Caco-2 (cell line): ENCODE measurements at regions not wholly inside any gene's neighbourhood (a gene's known extent, or its start where the extent isn't known, plus 50 kb on each side); places are given as distances from the start of the nearest gene placed in this dataset.

ENCODE experiments used
- BruUV-seq: library from RNA; stranded (reverse); fragments of 400-500 nt; replicated peaks from 2 replicates; lab custom pipeline; 2021; lab: Mats Ljungman, UMichigan
- CTCF ChIA-PET: fragments of 300-600 bp; sonication (Branson Sonifier 250); formaldehyde crosslinking; loops from one replicate; lab custom pipeline; 2022; ENCODE audit warnings: antibody characterized with exemption; lab: Charles Lee
- POLR2A ChIA-PET: fragments of 300-600 bp; sonication (Branson Sonifier 250); formaldehyde crosslinking; loops from one replicate; lab custom pipeline; 2022; ENCODE audit warnings: antibody characterized with exemption; lab: Charles Lee
- DNase-seq, 2 experiments: peaks; one replicate each; pipeline versions ENCODE4 v3.0.0 to v3.0.0-alpha.2; 2020 to 2022
- H3K27me3 ChIP-seq: replicated peaks from 2 replicates; pipeline ENCODE4 v1.6.0; 2011; ENCODE audit warnings: low read length; ENCODE audit not compliant: control insufficient read depth, insufficient read depth
- H3K36me3 ChIP-seq: 2 replicates; pipeline ENCODE4 v1.5.1; 2011; ENCODE audit warnings: low read length; ENCODE audit not compliant: control insufficient read depth, insufficient read depth
- H3K4me1 ChIP-seq: fragments of 250-450 bp; sonication (Bioruptor Pico); 2 replicates; pipeline ENCODE4 v1.5.1; 2020; ENCODE audit warnings: mild to moderate bottlenecking
- H3K4me3 ChIP-seq: 2 replicates; pipeline ENCODE4 v1.5.1; 2011; ENCODE audit warnings: low read depth, mild to moderate bottlenecking, control low read depth, low read length
- H3K9me3 ChIP-seq: fragments of 250-450 bp; sonication (Bioruptor Pico); 2 replicates; pipeline ENCODE4 v1.5.1; 2020; ENCODE audit warnings: mild to moderate bottlenecking, moderate library complexity
- H3K27ac Mint-ChIP-seq: one replicate; pipeline ENCODE4 v1.8.0; 2022; ENCODE audit warnings: mixed read lengths; ENCODE audit not compliant: unreplicated experiment
- H3K27me3 Mint-ChIP-seq: one replicate; pipeline ENCODE4 v1.8.0; 2022; ENCODE audit warnings: mixed read lengths; ENCODE audit not compliant: insufficient read depth, unreplicated experiment
- H3K36me3 Mint-ChIP-seq: one replicate; pipeline ENCODE4 v1.8.0; 2022; ENCODE audit warnings: mild to moderate bottlenecking, mixed read lengths; ENCODE audit not compliant: insufficient read depth, unreplicated experiment
- H3K4me1 Mint-ChIP-seq: one replicate; pipeline ENCODE4 v1.8.0; 2022; ENCODE audit warnings: low read depth, mixed read lengths; ENCODE audit not compliant: unreplicated experiment
- H3K4me3 Mint-ChIP-seq: one replicate; pipeline ENCODE4 v1.8.0; 2022; ENCODE audit warnings: mild to moderate bottlenecking, moderate library complexity, mixed read lengths; ENCODE audit not compliant: unreplicated experiment
- H3K9me3 Mint-ChIP-seq: one replicate; pipeline ENCODE4 v1.8.0; 2022; ENCODE audit warnings: mixed read lengths; ENCODE audit not compliant: unreplicated experiment
- CTCF ChIP-seq, 2 experiments: fragments of 200-600 bp in 1 of 2; IDR thresholded peaks; 1 replicate in 1 of 2; 2 replicates in 1 of 2; pipeline versions ENCODE4 v1.5.1 to v1.8.0; 2011 to 2022; ENCODE audit warnings: antibody characterized with exemption in 1 of 2, control low read depth in 1 of 2, inconsistent platforms in 1 of 2, low read depth in 1 of 2, low read length in 1 of 2, mild to moderate bottlenecking in 1 of 2, moderate library complexity in 1 of 2; ENCODE audit not compliant: insufficient read depth in 1 of 2, severe bottlenecking in 1 of 2, unreplicated experiment in 1 of 2
- intact Hi-C: fragments of 100-400 bp; cut with micrococcal nuclease; formaldehyde crosslinking; loops from one replicate; pipeline ENCODE4 v1.10.0; 2022; ENCODE audit not compliant: unreplicated experiment

- no peaks in the 10 kb centered on the region for H3K9me3 Mint-ChIP-seq
- BruUV-seq: no TSS peak
- no peaks in the 10 kb centered on the region for H3K4me1 ChIP-seq
- CTCF ChIA-PET: interaction anchor here (0.6 to 1.9 kb wide), 12 partner anchors 11 to 1519 kb away, joined by 3 to 17 read pairs (median 4); no protein-coding TSS in a partner anchor
- intact Hi-C loops: loop anchor here (1.0 to 10.0 kb wide), 2 partner anchors 146 to 173 kb away; no protein-coding TSS in a partner anchor
- H3K9me3 ChIP-seq: no peaks in the 10 kb centered on the region
- peak; percentile 75 to 80 for DNase-seq
- TF ChIP-seq CTCF (IDR thresholded peaks at IDR 0.05; ENCODE audit: insufficient read depth in 1 of 2, low read depth in 1 of 2, low read length in 1 of 2, severe bottlenecking in 1 of 2, unreplicated experiment in 1 of 2): peak; percentile 89 to 94
- H3K36me3 Mint-ChIP-seq: no peaks in the 10 kb centered on the region
- POLR2A ChIA-PET: no interaction called here
- H3K4me3 Mint-ChIP-seq: no peak overlapping the region
- H3K4me3 ChIP-seq: no peak overlapping the region
- no peaks in the 10 kb centered on the region for H3K27me3 Mint-ChIP-seq
- no peaks in the 10 kb centered on the region for H3K4me1 Mint-ChIP-seq
- H3K27ac Mint-ChIP-seq: no peak overlapping the region
- no peaks in the 10 kb centered on the region for H3K27me3 ChIP-seq
- no peaks in the 10 kb centered on the region for H3K36me3 ChIP-seq
Observed at GRCh38 chr14:30270200-30271161, 288.5 kb upstream of the G2E3 start.

- ChIA-PET CTCF (interaction anchor here (1.7 kb wide), 1 partner anchor 57 kb away, joined by 4 read pairs; no protein-coding TSS in a partner anchor), POLR2A (no interaction called here)
- Histone ChIP-seq H3K27me3 (no peaks in the 10 kb centered on the region), H3K4me1 (no peaks in the 10 kb centered on the region), H3K4me3 (no peak overlapping the region), H3K9me3 (no peaks in the 10 kb centered on the region), H3K36me3 (no peaks in the 10 kb centered on the region)
- TF ChIP-seq CTCF (IDR thresholded peaks at IDR 0.05; ENCODE audit: insufficient read depth in 1 of 2, low read depth in 1 of 2, low read length in 1 of 2, severe bottlenecking in 1 of 2, unreplicated experiment in 1 of 2): no peak
- no peaks in the 10 kb centered on the region for H3K4me1 Mint-ChIP-seq
- H3K27ac Mint-ChIP-seq: no peak overlapping the region
- DNase-seq: no peak
- H3K27me3 Mint-ChIP-seq: peaks cover 4% of the 10 kb centered on the region
- no peaks in the 10 kb centered on the region for H3K36me3 Mint-ChIP-seq
- no TSS peak for BruUV-seq
- H3K9me3 Mint-ChIP-seq: no peaks in the 10 kb centered on the region
- intact Hi-C loops: loop anchor here (10.0 kb wide), 1 partner anchor 147 kb away; no protein-coding TSS in a partner anchor
- H3K4me3 Mint-ChIP-seq: no peak overlapping the region
Observed at GRCh38 chr14:30271811-30272323, 287.1 kb upstream of the G2E3 start.
